Psoas muscle (tissue), 7 donors: ENCODE measurements at regions not wholly inside any gene's neighbourhood (a gene's known extent, or its start where the extent isn't known, plus 50 kb on each side); places are given as distances from the start of the nearest gene placed in this dataset.

Experiments used
- ATAC-seq, 4 donors: fragments of 200-7000 bp; cut with Tn5 transposase; one replicate each; pipeline ENCODE4 v1.9.1; 2020; ENCODE audit warnings: moderate library complexity in 3 of 4, mild to moderate bottlenecking in 2 of 4
- DNase-seq, 2 donors: peaks; one replicate each; pipeline ENCODE4 v3.0.0-alpha.2; 2020
- H3K27ac ChIP-seq: fragments of 200-600 bp; one replicate; pipeline ENCODE4 v1.8.0; 2022
- H3K27me3 ChIP-seq, 3 donors: fragments of 200-600 bp in 1 of 3; one replicate each; pipeline versions ENCODE4 v1.6.1 to v1.8.0; 2013 to 2022; ENCODE audit warnings: low read length in 2 of 3, mild to moderate bottlenecking in 2 of 3, moderate library complexity in 1 of 3; ENCODE audit not compliant: insufficient read depth in 3 of 3
- H3K36me3 ChIP-seq, 2 donors: fragments of 200-600 bp in 1 of 2; one replicate each; pipeline versions ENCODE4 v1.6.1 to v1.8.0; 2013 to 2022; ENCODE audit warnings: low read depth in 1 of 2, mild to moderate bottlenecking in 1 of 2, moderate library complexity in 1 of 2; ENCODE audit not compliant: insufficient read depth in 1 of 2
- H3K4me1 ChIP-seq: fragments of 200-600 bp; one replicate; pipeline ENCODE4 v1.8.0; 2022
- H3K4me3 ChIP-seq: fragments of 200-600 bp; one replicate; pipeline ENCODE4 v1.8.0; 2022; ENCODE audit warnings: mild to moderate bottlenecking
- H3K9me3 ChIP-seq: fragments of 200-600 bp; one replicate; pipeline ENCODE4 v1.8.0; 2022
- CTCF ChIP-seq: fragments of 200-600 bp; IDR thresholded peaks from one replicate; pipeline ENCODE4 v1.8.0; 2022; ENCODE audit warnings: antibody characterized with exemption
- whole genome bisulfite sequencing, 3 donors: extraction: QIAGEN DNeasy Blood & Tissue Kit; methylation state at CpG; one replicate each; pipeline versions ENCODE4 v1.1.6 to v1.1.7; 2013; 5-methylcytosine and 5-hydroxymethylcytosine counted together
- intact Hi-C, 2 donors: fragments of 100-400 bp; cut with DNase I; formaldehyde crosslinking; loops; one replicate each; pipeline versions ENCODE4 v1.11.0 to v1.14.2; 2022
- donor health status: healthy with polysubstance abuse.
- donor health status: DM: no; HTN: no; CAD: no; lungs with moderate emphysema.
- donor health status: Bipolar disorder and iron deficiency.
- donor health status: healthy.
- donor health status: DM: yes; HTN: yes; CAD: no.
- donor health status: DM: no; HTN: no; CAD: no.
- donor health status: DM: yes; HTN: yes; CAD: no.

GRCh38 chr4:32455231-32455630, 1735.1 kb downstream of the PCDH7 start:
- no peak for DNase-seq
- Histone ChIP-seq H3K27ac (no peak overlapping the region), H3K27me3 (no peaks in the 10 kb centered on the region), H3K36me3 (no peaks in the 10 kb centered on the region), H3K4me1 (no peaks in the 10 kb centered on the region), H3K4me3 (no peak overlapping the region), H3K9me3 (no peaks in the 10 kb centered on the region)
- 83 to 84% (median 83%) methylated on average over 2 of the region's 2 CpGs for WGBS, 3 donors
- intact Hi-C loops, result no loop called here
- ATAC-seq, result no peak
- no peak for TF ChIP-seq CTCF

GRCh38 chr4:32460972-32461371, 1740.8 kb downstream of the PCDH7 start:
- DNase-seq (no peak), ATAC-seq (no peak)
- WGBS, 3 donors, result 92 to 95% (median 93%) methylated on average over 1 of the region's 1 CpG
- Histone ChIP-seq H3K9me3 (no peaks in the 10 kb centered on the region), H3K27ac (no peak overlapping the region), H3K4me3 (no peak overlapping the region), H3K4me1 (no peaks in the 10 kb centered on the region), H3K27me3 (no peaks in the 10 kb centered on the region), H3K36me3 (no peaks in the 10 kb centered on the region)
- TF ChIP-seq CTCF, result no peak
- intact Hi-C loops, result no loop called here

- Histone ChIP-seq H3K36me3 (no peaks in the 10 kb centered on the region), H3K9me3 (no peaks in the 10 kb centered on the region), H3K4me1 (no peaks in the 10 kb centered on the region), H3K4me3 (no peak overlapping the region), H3K27me3 (no peaks in the 10 kb centered on the region), H3K27ac (no peak overlapping the region)
- ATAC-seq (no peak), DNase-seq (no peak)
- intact Hi-C loops, result no loop called here
- 76 to 88% (median 82%) methylated on average over 1 of the region's 1 CpG for WGBS, 3 donors
- TF ChIP-seq CTCF, result no peak
Observed at GRCh38 chr4:32462944-32463343, 1742.8 kb downstream of the PCDH7 start.

- H3K4me1 ChIP-seq, result no peaks in the 10 kb centered on the region
- H3K27me3 ChIP-seq, result no peaks in the 10 kb centered on the region
- DNase-seq (no peak), ATAC-seq (no peak)
- no peaks in the 10 kb centered on the region for H3K9me3 ChIP-seq
- no peak overlapping the region for H3K27ac ChIP-seq
- intact Hi-C loops, result no loop called here
- WGBS, 3 donors, result 52 to 71% (median 54%) methylated on average over 1 of the region's 1 CpG
- TF ChIP-seq CTCF, result no peak
- H3K36me3 ChIP-seq, result no peaks in the 10 kb centered on the region
- no peak overlapping the region for H3K4me3 ChIP-seq
Observed at GRCh38 chr4:32470087-32470585, 1750.0 kb downstream of the PCDH7 start.

- Histone ChIP-seq H3K36me3 (no peaks in the 10 kb centered on the region), H3K9me3 (no peaks in the 10 kb centered on the region), H3K4me1 (no peaks in the 10 kb centered on the region), H3K4me3 (no peak overlapping the region), H3K27ac (no peak overlapping the region), H3K27me3 (no peaks in the 10 kb centered on the region)
- TF ChIP-seq CTCF, result no peak
- no peak for ATAC-seq
- no peak for DNase-seq
- intact Hi-C loops, result no loop called here
- 45 to 58% (median 49%) methylated on average over 2 of the region's 2 CpGs for WGBS, 3 donors
Observed at GRCh38 chr4:32472918-32473317, 1752.7 kb downstream of the PCDH7 start.
